SU-DHL-6 (cell line): ENCODE measurements at regions not wholly inside any gene's neighbourhood (a gene's known extent, or its start where the extent isn't known, plus 50 kb on each side); places are given as distances from the start of the nearest gene placed in this dataset.

ENCODE experiments used
- H2AFZ ChIP-seq: fragments of 200-600 bp; sonication (generic); 2 replicates; pipeline ENCODE4 v1.6.1; 2014; ENCODE audit warnings: low read depth, mild to moderate bottlenecking, moderate library complexity, mixed read lengths, antibody characterized with exemption, low read length; ENCODE audit not compliant: severe bottlenecking
- H3F3A ChIP-seq: fragments of 200-600 bp; shearing (Covaris generic); 2 replicates; pipeline ENCODE4 v1.6.0; 2016; ENCODE audit warnings: antibody characterized with exemption, mild to moderate bottlenecking; ENCODE audit not compliant: insufficient read depth
- H3K27ac ChIP-seq: fragments of 200-600 bp; sonication (generic); 2 replicates; pipeline ENCODE4 v1.5.1; 2016; ENCODE audit warnings: low read depth, mild to moderate bottlenecking, low read length, moderate library complexity, mixed read lengths
- H3K27me3 ChIP-seq: fragments of 200-600 bp; sonication (generic), shearing (Covaris generic); 2 replicates; pipeline ENCODE4 v1.6.0; 2014; ENCODE audit warnings: mild to moderate bottlenecking, low read length
- H3K36me3 ChIP-seq: fragments of 200-600 bp; sonication (generic); 2 replicates; pipeline ENCODE4 v1.6.1; 2014; ENCODE audit warnings: mild to moderate bottlenecking, low read length, mixed read lengths
- H3K4me2 ChIP-seq: fragments of 300-600, 200-600 bp; shearing (Covaris generic), sonication (generic); 2 replicates; pipeline ENCODE4 v1.6.0; 2014; ENCODE audit warnings: low read length, low read depth, mild to moderate bottlenecking; ENCODE audit not compliant: poor library complexity, severe bottlenecking
- H3K4me3 ChIP-seq: fragments of 200-600 bp; sonication (generic); 2 replicates; pipeline ENCODE4 v1.5.1; 2014; ENCODE audit warnings: antibody characterized with exemption, low read length, mild to moderate bottlenecking, mixed read lengths; ENCODE audit not compliant: insufficient read depth, poor library complexity, severe bottlenecking
- H3K79me2 ChIP-seq: fragments of 200-600 bp; sonication (generic); 2 replicates; pipeline ENCODE4 v1.6.1; 2014; ENCODE audit warnings: mild to moderate bottlenecking, low read length, moderate library complexity; ENCODE audit not compliant: insufficient read depth
- H3K9ac ChIP-seq: fragments of 200-600 bp; sonication (generic); 2 replicates; pipeline ENCODE4 v1.7.0; 2014; ENCODE audit warnings: mild to moderate bottlenecking, low read length
- H3K9me2 ChIP-seq: fragments of 200-600 bp; sonication (generic); replicated peaks from 2 replicates; pipeline ENCODE4 v1.6.1; 2014; ENCODE audit warnings: low read length; ENCODE audit not compliant: insufficient read depth
- H3K9me3 ChIP-seq: fragments of 200-600 bp; sonication (generic); 2 replicates; pipeline ENCODE4 v1.6.1; 2014; ENCODE audit warnings: low read length, mixed read lengths; ENCODE audit not compliant: insufficient read depth
- H4K20me1 ChIP-seq: fragments of 200-600 bp; sonication (generic); 2 replicates; pipeline ENCODE4 v1.6.1; 2014; ENCODE audit warnings: low read depth, mild to moderate bottlenecking, antibody characterized with exemption, low read length, moderate library complexity, mixed read lengths
- CTCF ChIP-seq: fragments of 200-600 bp; sonication (generic); IDR thresholded peaks from one replicate; pipeline ENCODE4 v1.5.1; 2017; ENCODE audit warnings: antibody characterized with exemption, mild to moderate bottlenecking, low read length, moderate library complexity; ENCODE audit not compliant: insufficient read depth, poor library complexity, severe bottlenecking
- EZH2phosphoT487 ChIP-seq: fragments of 200-600 bp; sonication (generic), shearing (Covaris generic); conservative IDR thresholded peaks from 2 replicates; pipeline ENCODE4 v1.6.1; 2018; ENCODE audit warnings: mild to moderate bottlenecking, antibody characterized with exemption, low read length, moderate library complexity, mixed read lengths

- TF ChIP-seq EZH2phosphoT487 (no peak), CTCF (no peak)
- Histone ChIP-seq H3F3A (no peaks in the 10 kb centered on the region), H4K20me1 (no peaks in the 10 kb centered on the region), H3K27ac (no peak overlapping the region), H3K9ac (no peak overlapping the region), H3K4me2 (no peak overlapping the region), H3K9me2 (no peaks in the 10 kb centered on the region), H3K36me3 (no peaks in the 10 kb centered on the region), H3K9me3 (no peaks in the 10 kb centered on the region), H3K4me3 (no peak overlapping the region), H3K79me2 (no peaks in the 10 kb centered on the region), H2AFZ (no peak overlapping the region), H3K27me3 (no peaks in the 10 kb centered on the region)
Measured at GRCh38 chr1:56199956-56200355, 379.4 kb downstream of the PLPP3 start.

- TF ChIP-seq EZH2phosphoT487 = no peak
- Histone ChIP-seq H3F3A (no peaks in the 10 kb centered on the region), H2AFZ (no peak overlapping the region), H3K79me2 (no peaks in the 10 kb centered on the region), H3K9me2 (no peaks in the 10 kb centered on the region), H3K4me2 (no peak overlapping the region), H3K9ac (no peak overlapping the region), H3K36me3 (no peaks in the 10 kb centered on the region), H3K27me3 (no peaks in the 10 kb centered on the region), H3K9me3 (no peaks in the 10 kb centered on the region), H4K20me1 (no peaks in the 10 kb centered on the region), H3K4me3 (no peak overlapping the region), H3K27ac (no peak overlapping the region)
Measured at GRCh38 chr1:56199061-56199460, 380.3 kb downstream of the PLPP3 start.

- no peak overlapping the region for H3K4me2 ChIP-seq
- H3K79me2 ChIP-seq = no peaks in the 10 kb centered on the region
- H3K9me2 ChIP-seq = no peaks in the 10 kb centered on the region
- no peak overlapping the region for H3K9ac ChIP-seq
- no peak overlapping the region for H3K27ac ChIP-seq
- no peaks in the 10 kb centered on the region for H4K20me1 ChIP-seq
- H3K27me3 ChIP-seq = no peaks in the 10 kb centered on the region
- H2AFZ ChIP-seq = no peak overlapping the region
- no peaks in the 10 kb centered on the region for H3K36me3 ChIP-seq
- H3F3A ChIP-seq = no peaks in the 10 kb centered on the region
- H3K9me3 ChIP-seq = no peaks in the 10 kb centered on the region
- H3K4me3 ChIP-seq = no peak overlapping the region
- TF ChIP-seq EZH2phosphoT487 (no peak), CTCF (no peak)
Measured at GRCh38 chr1:56197946-56198345, 381.4 kb downstream of the PLPP3 start.

- Histone ChIP-seq H3K36me3 (no peaks in the 10 kb centered on the region), H3K4me2 (no peak overlapping the region), H3F3A (no peaks in the 10 kb centered on the region), H2AFZ (no peak overlapping the region), H3K9ac (no peak overlapping the region), H3K27ac (no peak overlapping the region), H3K9me3 (no peaks in the 10 kb centered on the region), H3K4me3 (no peak overlapping the region), H4K20me1 (no peaks in the 10 kb centered on the region), H3K9me2 (no peaks in the 10 kb centered on the region), H3K27me3 (no peaks in the 10 kb centered on the region), H3K79me2 (no peaks in the 10 kb centered on the region)
- TF ChIP-seq CTCF (no peak), EZH2phosphoT487 (no peak)
Measured at GRCh38 chr1:56196839-56197238, 382.5 kb downstream of the PLPP3 start.
